ENCODE measurements at regions not wholly inside any gene's neighbourhood (a gene's known extent, or its start where the extent isn't known, plus 50 kb on each side); places are given as distances from the start of the nearest gene placed in this dataset.

DNA sequence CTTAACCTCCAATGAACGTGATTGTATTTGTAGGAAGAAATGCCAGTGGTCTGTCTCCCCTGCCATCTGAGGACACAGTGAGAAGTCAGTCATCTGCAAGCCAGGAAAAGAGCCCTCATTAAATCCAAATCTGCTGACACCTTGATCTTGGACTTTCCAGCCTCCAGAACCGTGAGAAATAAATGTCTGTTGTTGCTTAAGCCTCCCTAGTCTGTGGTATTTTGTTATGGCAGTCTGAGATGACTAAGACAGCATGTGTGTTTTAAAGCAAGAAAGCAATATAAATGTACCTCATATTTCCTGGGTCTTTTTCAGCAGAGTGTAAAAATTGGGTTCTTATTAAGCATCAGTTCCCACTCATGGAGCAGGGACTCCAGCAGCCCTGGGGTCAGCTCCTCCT is 177.9 kb upstream of the NLRP1 start:
- TF ChIP-seq POLR2A (IDR thresholded peaks at IDR 0.05): no peak
- TF ChIP-seq, protein P1, sequence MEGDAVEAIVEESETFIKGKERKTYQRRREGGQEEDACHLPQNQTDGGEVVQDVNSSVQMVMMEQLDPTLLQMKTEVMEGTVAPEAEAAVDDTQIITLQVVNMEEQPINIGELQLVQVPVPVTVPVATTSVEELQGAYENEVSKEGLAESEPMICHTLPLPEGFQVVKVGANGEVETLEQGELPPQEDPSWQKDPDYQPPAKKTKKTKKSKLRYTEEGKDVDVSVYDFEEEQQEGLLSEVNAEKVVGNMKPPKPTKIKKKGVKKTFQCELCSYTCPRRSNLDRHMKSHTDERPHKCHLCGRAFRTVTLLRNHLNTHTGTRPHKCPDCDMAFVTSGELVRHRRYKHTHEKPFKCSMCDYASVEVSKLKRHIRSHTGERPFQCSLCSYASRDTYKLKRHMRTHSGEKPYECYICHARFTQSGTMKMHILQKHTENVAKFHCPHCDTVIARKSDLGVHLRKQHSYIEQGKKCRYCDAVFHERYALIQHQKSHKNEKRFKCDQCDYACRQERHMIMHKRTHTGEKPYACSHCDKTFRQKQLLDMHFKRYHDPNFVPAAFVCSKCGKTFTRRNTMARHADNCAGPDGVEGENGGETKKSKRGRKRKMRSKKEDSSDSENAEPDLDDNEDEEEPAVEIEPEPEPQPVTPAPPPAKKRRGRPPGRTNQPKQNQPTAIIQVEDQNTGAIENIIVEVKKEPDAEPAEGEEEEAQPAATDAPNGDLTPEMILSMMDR (IDR thresholded peaks at IDR 0.05): no peak

Measured in Peyer's patch (tissue), 4 donors.